Colon (tissue), 2 donors: ENCODE measurements at regions not wholly inside any gene's neighbourhood (a gene's known extent, or its start where the extent isn't known, plus 50 kb on each side); places are given as distances from the start of the nearest gene placed in this dataset.
"Not testable (repeated sequence)": the region's sequence is repeated elsewhere in the genome, so short reads cannot be mapped to it uniquely, and the experiment has no call there.

Experiments used
- FAIRE-seq: peaks from 2 replicates; lab custom pipeline; 2012; peaks lifted over from hg19 to GRCh38; lab: Jason Lieb, UNC
- donor health status: control.
- donor health status: control.

- no peak for FAIRE-seq
These were observed 72.5 kb downstream of the RRAGC start for GRCh38 chr1:38787041-38787440.

- FAIRE-seq: no peak
These were observed 73.5 kb downstream of the RRAGC start for GRCh38 chr1:38786040-38786436.

GRCh38 chr1:38785285-38786039 is 74.1 kb downstream of the RRAGC start:
- no peak for FAIRE-seq

DNA sequence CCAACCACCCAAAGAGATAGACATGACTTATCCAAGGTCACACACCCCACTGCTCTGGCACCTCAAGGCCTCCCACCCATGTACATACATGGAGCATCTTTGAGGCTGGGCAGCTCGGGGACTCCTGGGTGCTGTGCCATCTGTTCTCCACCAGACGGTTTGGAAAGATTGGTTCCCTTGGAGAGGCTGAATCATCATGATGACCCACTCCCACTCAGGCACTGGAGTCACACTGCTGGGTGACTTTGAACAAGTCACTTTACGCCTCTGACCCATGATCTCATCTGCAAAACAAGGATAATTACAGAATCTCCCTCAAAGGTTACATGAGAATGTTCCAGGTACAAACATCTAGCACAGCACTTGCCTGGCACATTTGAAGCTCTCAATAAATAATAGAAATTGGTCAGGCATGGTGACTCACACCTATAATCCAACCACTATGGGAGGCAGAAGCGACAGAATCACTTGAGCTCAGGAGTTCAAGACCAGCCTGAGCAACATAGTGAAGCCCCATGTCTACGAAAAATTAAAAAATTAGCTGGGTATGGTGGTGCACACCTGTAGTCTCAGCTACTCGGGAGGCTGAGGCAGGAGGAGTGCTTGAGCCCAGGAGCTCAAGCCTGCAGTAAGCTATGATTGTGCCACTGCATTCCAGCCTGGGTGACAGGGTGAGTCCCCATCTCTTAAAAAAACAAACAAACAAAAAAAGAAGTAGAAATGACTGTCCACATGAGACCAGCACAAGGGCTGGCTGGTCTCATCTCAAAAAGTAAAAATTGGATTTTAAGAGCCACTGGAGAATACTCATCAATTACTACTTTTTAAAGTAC is 74.9 kb downstream of the RRAGC start:
- no peak for FAIRE-seq

DNA sequence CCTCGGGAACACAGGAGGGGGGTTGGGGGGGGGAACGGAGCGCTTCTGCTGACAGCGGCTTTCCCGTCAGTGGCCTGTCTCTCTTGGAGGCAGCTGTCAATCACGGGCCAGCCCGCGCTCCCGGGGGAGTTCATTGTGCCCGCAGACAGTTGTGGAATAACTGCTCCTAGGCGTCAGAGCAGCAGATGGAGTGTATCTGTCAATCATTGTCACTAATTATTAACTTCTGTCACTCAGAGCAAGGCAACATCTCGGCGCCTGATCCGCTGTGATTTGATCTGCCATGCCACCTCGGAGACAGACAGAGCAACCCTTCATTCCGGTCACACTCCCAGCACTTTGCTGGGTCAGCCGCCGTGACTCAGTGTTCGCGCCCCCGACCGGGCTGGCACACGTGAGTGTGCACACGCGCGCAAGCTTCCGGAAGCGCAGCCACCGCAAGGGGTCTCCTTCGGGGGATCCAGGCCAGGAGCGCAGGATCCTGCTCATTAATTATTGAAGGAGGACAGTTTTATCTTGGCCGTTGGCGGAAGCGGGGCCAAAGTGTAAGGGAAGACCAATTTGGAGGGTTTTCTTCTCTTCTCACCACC is 75.8 kb downstream of the RRAGC start:
- FAIRE-seq: no peak

GRCh38 chr1:38781872-38782617 is 77.5 kb downstream of the RRAGC start:
- no peak for FAIRE-seq

DNA sequence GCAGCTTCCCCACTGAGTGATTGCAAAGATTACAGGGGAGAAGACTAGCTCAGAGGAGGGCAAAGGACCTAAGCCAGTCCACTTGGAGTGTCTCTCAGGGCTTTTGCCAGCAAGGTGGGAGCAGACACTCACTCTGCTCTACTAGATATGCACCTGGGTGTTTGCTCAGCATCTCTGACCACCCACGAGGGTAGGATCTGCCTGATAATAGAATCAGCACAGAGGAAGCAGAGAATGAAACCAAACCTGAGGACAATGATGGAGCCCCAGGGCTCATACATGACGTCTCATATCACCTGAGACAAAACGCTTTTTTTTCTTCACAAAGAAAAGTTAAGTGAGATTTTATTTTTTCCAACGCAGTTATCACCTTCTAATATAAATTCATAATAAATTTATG is 79.4 kb downstream of the RRAGC start:
- no peak for FAIRE-seq

DNA sequence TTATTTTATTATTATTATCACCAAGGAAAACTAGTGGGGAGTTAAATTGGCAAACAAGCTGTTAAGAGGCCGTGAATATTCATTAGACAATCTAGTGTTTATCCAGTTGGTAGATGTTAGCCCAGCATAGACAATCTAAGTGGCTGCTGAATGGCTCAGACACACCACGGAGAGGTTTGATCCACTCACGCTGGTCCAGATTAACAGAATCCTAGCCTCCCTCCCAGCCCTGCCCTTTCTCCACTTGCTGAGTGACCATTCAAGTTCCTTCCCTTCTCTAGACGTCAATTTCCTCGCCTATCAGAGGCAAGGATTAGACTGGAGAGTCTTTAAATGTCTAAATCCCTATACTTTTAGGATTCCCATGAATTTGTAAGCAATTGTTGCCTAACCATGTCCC is 80.1 kb downstream of the RRAGC start:
- FAIRE-seq: no peak

DNA sequence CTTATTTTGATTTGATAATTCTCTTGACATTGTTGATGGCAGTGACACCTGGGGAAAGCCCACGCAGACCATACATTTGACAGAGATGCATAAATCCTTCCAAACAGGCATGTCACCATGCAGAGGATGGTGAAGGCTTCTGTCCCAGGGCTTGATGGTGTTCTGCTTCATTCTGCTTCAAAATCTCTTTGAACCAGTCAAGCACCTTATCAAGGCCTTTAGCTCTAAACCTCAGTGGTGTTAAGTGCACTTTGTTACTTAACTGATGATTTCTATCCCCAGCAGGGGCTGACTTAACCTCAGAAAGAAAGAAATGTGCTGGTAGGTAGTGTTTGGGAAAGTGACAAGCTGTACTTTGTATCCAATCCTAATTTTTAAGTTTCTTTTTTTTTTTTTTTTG is 81.1 kb downstream of the RRAGC start:
- no peak for FAIRE-seq

- no peak for FAIRE-seq
These were observed 81.5 kb downstream of the RRAGC start for GRCh38 chr1:38778051-38778450.

- no peak for FAIRE-seq
These were observed 82.1 kb downstream of the RRAGC start for GRCh38 chr1:38777464-38777957.

GRCh38 chr1:38776466-38777065 is 83.0 kb downstream of the RRAGC start:
- FAIRE-seq: no peak

- FAIRE-seq: no peak
These were observed 84.3 kb downstream of the RRAGC start for GRCh38 chr1:38775175-38775845.

DNA sequence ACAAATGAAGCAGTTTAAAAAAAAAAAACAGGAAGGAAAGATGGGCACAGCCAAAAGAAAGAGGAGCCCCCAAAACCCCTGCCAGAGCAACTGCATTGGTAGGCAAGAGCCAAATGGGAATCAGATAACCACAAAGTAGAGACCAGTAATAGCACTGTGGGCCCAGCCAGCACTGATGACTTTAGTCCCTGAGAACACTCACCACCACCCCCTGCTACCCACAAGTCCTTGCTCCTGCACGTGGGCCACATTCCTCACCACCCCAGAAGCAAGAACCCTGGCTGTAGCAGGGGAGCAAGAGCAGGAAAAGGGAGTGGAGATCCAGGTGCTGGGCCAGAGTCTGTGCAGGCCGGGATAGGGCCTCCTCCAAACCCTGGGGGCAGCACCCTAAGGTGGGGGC is 86.1 kb downstream of the RRAGC start:
- no peak for FAIRE-seq

- no peak for FAIRE-seq
These were observed 86.6 kb downstream of the RRAGC start for GRCh38 chr1:38772953-38773352.

DNA sequence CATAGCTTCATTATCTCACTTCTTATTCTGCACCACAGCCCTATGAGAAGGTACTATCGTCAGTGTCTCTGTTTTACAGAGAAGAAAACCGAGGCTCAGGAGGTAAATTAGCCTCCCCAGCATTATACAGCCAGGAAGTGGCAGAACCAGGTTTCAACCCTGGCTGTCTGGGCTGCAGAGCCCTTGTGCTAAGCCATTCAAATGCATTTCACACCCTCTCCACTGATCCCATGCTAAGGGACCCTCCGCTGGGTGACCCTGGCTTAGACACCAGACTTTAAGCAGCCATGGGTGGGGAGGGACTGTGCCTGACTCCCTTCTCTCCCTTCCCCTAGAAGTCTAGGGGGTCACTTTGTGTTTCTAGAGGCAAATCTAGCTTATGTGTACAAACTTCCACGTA is 87.5 kb downstream of the RRAGC start:
- FAIRE-seq: no peak

DNA sequence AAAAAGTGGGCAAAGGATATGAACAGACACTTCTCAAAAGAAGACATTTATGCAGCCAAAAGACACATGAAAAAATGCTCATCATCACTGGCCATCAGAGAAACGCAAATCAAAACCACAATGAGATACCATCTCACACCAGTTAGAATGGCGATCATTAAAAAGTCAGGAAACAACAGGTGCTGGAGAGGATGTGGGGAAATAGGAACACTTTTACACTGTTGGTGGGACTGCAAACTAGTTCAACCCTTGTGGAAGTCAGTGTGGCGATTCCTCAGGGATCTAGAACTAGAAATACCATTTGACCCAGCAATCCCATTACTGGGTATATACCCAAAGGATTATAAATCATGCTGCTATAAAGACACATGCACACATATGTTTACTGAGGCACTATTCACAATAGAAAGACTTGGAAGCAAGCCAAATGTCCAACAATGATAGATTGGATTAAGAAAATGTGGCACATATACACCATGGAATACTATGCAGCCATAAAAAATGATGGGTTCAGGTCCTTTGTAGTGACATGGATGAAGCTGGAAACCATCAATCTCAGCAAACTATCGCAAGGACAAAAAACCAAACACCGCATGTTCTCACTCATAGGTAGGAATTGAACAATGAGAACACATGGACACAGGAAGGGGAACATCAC is 88.9 kb downstream of the RRAGC start:
- not testable (repeated sequence) for FAIRE-seq

DNA sequence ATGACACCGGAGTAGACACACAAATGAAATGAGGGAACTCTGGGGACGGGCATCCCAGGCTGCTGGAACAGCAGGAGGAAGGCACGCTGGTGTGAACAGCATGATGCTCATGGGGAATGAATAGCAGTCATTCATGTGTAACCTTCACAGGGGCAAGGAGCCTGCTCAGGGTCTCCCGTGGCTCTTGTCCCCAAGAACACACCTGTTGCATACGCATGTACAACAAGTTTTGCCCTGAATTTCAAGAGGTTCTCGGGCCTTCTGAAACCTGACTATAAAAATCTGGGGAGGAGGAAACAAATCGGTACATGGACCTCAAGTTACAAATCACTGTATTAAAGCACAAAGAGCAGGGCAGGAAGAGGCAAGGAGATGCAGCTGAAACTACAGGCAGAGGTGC is 93.4 kb downstream of the RRAGC start:
- no peak for FAIRE-seq

- FAIRE-seq: no peak
These were observed 96.5 kb downstream of the RRAGC start for GRCh38 chr1:38763121-38763520.

GRCh38 chr1:38760562-38760961 is 99.0 kb downstream of the RRAGC start:
- FAIRE-seq: no peak

GRCh38 chr1:38758820-38759219 is 100.8 kb downstream of the RRAGC start:
- no peak for FAIRE-seq
